GM18519 (cell line): ENCODE measurements at regions not wholly inside any gene's neighbourhood (a gene's known extent, or its start where the extent isn't known, plus 50 kb on each side); places are given as distances from the start of the nearest gene placed in this dataset.
A peak's percentile ranks its signal among the peaks of the same experiment; 100 is the strongest.
"Not testable (repeated sequence)": the region's sequence is repeated elsewhere in the genome, so short reads cannot be mapped to it uniquely, and the experiment has no call there.

ENCODE experiments used
- ATAC-seq: cut with Tn5 transposase; IDR thresholded peaks from one replicate; pipeline ENCODE4 v1.9.1; 2021; ENCODE audit warnings: mild to moderate bottlenecking, moderate library complexity; ENCODE audit not compliant: unreplicated experiment, low FRiP score

- no peak for ATAC-seq
Measured at GRCh38 chr5:54404568-54404967, 50.9 kb upstream of the HSPB3 start.

GRCh38 chr5:54403885-54404416, 51.5 kb upstream of the HSPB3 start:
- no peak for ATAC-seq

- no peak for ATAC-seq
Measured at GRCh38 chr5:54403121-54403520, 52.4 kb upstream of the HSPB3 start.

- ATAC-seq = peak; percentile 93
Measured at GRCh38 chr5:54401515-54401914, 54.0 kb upstream of the HSPB3 start.

DNA sequence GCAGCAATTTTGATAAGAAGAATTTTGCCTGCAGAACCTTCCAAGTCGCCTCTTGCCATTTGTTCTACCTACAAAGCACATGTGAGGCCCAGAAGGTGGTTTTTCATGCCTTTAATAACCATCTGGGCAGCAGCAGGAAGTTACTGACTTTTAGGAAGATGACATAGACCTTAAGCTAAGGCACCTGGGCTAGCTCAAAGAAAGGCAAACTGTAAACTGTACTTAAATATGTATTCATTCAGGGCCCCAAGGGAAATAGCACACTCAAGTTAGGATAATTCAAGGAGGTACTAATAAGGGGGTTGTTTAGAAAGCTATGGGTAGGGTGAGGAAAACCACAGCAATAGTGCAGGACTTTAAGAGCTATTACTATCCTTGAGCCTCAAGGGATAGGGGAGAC, 57.3 kb upstream of the HSPB3 start:
- no peak for ATAC-seq

GRCh38 chr5:54397420-54397819, 58.1 kb upstream of the HSPB3 start:
- ATAC-seq = no peak

DNA sequence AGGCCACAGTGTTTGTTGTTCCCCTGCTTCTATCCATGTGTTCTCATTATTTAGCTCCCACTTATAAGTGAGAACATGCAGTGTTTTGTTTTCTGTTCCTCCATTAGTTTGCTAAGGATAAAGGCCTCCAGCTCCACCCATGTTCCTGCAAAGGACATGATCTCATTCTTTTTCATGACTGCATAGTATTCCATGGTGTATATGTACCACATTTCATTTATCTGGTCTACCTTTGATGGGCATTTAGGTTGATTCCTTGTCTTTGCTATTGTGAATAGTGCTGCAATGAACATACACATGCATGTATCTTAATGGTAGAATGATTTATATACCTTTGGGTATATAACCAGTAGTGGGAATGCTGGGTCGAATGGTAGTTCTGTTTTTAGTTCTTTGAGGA, 62.5 kb upstream of the HSPB3 start:
- ATAC-seq = not testable (repeated sequence)

- peak; percentile 48 for ATAC-seq
Measured at GRCh38 chr5:54390539-54391031, 64.9 kb upstream of the HSPB3 start.

GRCh38 chr5:54390015-54390414, 65.5 kb upstream of the HSPB3 start:
- ATAC-seq = no peak

DNA sequence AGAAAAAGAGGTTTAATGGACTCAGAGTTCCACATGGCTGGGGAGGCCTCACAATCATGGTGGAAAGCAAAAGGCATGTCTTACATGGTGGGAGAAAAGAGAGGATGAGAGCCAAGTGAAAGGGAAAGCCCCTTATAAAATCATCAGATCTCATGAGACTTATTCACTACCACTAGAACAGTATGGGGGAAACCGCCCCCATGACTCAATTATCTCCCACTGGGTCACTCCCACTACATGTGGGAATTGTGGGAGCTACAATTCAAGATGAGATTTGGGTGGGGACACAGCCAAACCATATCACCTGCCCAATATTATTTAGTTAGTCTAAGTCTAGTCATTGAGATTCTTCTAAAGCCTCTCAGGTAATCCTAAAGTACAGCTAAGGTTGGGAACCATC, 66.1 kb upstream of the HSPB3 start:
- ATAC-seq = not testable (repeated sequence)

- ATAC-seq = no peak
Measured at GRCh38 chr5:54388811-54389210, 66.7 kb upstream of the HSPB3 start.

- ATAC-seq = no peak
Measured at GRCh38 chr5:54388409-54388808, 67.1 kb upstream of the HSPB3 start.

DNA sequence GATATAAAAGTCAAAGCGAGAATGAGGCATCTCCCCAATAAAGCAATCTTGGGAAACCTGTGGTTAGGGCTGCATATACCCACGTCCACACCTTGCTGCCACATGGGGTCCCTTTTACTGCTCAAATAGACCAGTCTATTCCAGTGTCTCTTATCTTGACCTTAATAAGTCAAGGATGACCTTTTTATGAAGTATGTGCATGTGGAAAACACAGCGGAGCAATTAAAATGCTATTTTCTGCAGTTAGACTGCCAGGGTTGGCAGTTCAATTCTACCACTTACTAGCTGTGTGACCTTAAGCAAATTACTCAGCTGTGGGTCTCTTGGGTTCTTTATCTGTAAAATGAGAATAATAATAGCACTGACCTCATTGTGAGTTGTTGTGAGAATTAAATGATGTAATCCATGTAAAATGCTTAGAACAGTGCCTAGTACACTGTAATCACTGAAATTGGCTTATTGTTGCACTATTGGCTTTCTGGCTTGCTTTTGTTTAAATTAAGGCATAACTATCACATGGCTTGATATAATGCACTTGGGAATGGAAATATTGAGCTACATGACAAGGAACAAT, 67.8 kb upstream of the HSPB3 start:
- no peak for ATAC-seq

GRCh38 chr5:54387031-54387430, 68.5 kb upstream of the HSPB3 start:
- ATAC-seq = no peak

GRCh38 chr5:54385994-54386393, 69.5 kb upstream of the HSPB3 start:
- ATAC-seq = no peak

DNA sequence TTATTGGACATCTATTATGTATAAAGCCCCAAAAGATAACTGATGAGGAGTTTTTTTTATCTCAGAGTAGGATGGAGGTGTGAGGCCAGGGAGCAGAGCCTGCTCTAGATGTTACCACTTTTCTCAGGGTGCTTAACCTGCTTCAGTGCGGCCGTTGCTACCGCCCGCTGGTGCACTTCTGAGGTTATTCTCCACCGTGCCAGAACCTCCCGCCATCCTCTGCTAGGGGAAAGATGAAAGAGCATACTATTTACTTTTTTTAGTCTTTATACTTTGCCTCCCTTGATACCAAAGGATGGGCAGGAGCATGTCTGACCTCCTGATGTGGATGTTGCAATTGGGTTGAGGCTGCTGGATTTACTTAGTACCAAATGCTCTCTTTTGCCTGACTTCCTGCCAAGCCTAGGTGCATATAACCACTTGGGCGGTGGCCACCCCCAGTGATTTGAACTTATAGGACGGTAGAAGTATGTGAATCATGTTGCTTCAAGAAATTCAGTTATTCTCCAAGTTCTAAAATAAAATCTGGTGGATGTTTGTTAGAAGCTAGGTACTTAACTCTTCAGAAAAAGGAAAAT, 71.1 kb upstream of the HSPB3 start:
- ATAC-seq = no peak

DNA sequence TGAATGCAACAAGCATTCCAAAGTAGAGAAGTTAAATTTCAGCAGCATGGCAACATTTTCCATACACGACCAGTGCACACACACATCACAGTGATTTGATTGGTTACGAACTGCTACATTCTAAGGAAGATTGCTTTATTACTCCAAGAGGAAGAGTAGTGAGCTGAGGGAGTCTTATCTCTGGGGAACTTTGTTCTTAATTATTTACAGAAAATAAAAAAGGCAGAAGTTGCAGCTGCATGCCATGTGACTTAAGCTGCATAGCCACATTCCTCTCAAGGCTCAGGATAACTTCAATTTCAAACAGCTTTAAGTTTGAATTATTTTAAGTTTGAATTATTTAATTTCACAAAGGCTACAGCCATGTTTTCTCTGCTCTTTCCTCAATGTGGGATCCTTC, 71.6 kb upstream of the HSPB3 start:
- ATAC-seq = no peak

DNA sequence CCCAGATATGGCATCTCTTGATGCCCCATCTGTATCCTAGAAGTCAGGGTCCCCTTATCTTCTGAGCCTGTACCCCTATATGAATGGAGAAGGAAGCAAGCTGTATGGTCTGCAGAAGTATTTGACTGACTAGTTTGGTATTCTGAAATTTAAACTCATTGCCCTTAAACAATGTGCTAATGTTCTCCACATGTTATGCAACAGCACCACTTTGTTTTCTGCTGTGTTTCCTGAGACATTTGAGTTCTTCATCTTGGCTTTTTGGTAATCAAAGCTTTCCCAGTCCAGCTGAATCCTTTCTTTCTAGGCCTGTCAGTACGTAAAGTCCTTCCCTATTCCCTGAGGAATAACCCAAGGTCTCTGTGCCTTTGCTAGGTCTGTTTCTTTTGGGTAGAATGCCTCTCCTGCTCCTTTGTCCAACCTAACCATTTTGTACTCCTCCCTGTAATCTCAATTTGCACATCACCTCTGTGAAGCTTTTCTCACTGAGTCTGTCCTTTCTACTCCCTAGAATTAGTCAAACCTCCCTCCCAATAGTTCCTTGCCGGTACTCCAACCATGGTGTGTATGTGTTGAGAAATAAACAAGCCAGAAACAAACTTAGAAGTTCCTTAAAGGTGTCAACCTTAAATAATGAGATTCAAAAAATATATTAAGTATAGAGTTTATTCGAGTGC, 72.1 kb upstream of the HSPB3 start:
- no peak for ATAC-seq

DNA sequence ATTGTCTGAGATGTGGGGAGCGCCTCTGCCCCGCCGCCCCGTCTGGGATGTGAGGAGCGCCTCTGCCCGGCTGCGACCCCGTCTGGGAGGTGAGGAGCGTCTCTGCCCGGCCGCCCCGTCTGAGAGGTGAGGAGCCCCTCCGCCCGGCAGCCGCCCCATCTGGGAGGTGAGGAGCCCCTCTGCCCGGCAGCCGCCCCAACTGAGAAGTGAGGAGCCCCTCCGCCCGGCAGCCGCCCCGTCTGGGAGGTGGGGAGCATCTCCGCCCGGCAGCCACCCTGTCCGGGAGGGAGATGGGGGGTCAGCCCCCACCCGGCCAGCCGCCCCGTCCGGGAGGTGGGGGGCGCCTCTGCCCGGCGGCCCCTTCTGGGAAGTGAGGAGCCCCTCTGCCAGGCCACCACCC, 70.9 kb upstream of the ARL15 start:
- ATAC-seq = not testable (repeated sequence)

DNA sequence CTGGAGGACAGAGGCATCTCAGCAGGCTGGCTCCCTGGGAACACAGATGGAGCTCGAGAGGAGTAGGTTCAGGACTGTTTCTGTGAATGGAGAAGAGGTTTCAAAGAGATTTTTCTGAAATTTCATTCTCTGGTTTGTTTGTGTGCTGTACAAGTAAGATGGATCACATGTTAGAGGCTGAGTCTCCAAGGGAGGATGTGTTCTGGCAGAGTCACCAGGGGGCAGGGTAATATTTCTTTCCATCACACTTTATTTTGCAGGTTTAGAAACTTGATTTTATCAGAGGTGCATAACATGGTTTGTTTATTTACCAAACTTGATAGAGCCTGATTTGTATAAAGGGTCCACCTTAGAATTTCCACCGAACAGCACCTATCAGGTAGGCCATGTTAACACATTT, 69.2 kb upstream of the ARL15 start:
- no peak for ATAC-seq

- no peak for ATAC-seq
Measured at GRCh38 chr5:54378707-54379106, 68.3 kb upstream of the ARL15 start.

GRCh38 chr5:54377339-54377738, 67.0 kb upstream of the ARL15 start:
- not testable (repeated sequence) for ATAC-seq
